Urinary bladder (tissue), 3 donors: ENCODE measurements at regions not wholly inside any gene's neighbourhood (a gene's known extent, or its start where the extent isn't known, plus 50 kb on each side); places are given as distances from the start of the nearest gene placed in this dataset.

Source experiments
- DNase-seq: peaks from one replicate; pipeline ENCODE4 v3.0.0-alpha.2; 2015; ENCODE audit errors: extremely low spot score
- H3K27ac ChIP-seq: one replicate; pipeline ENCODE4 v1.5.1; 2013; ENCODE audit warnings: low read depth, mild to moderate bottlenecking, moderate library complexity
- H3K36me3 ChIP-seq: one replicate; pipeline ENCODE4 v1.6.1; 2013; ENCODE audit warnings: mild to moderate bottlenecking, moderate library complexity; ENCODE audit not compliant: insufficient read depth
- H3K4me1 ChIP-seq: one replicate; pipeline ENCODE4 v1.6.1; 2013; ENCODE audit warnings: mild to moderate bottlenecking, moderate library complexity; ENCODE audit not compliant: insufficient read depth
- H3K4me3 ChIP-seq: one replicate; pipeline ENCODE4 v1.5.1; 2013; ENCODE audit warnings: low read depth, low read length
- WGBS: extraction: QIAGEN DNeasy Blood & Tissue Kit; methylation state at CpG from one replicate; pipeline ENCODE4 v1.1.7; 2013; 5-methylcytosine and 5-hydroxymethylcytosine counted together
- donor health status: healthy with polysubstance abuse.
- donor health status: healthy.

DNA sequence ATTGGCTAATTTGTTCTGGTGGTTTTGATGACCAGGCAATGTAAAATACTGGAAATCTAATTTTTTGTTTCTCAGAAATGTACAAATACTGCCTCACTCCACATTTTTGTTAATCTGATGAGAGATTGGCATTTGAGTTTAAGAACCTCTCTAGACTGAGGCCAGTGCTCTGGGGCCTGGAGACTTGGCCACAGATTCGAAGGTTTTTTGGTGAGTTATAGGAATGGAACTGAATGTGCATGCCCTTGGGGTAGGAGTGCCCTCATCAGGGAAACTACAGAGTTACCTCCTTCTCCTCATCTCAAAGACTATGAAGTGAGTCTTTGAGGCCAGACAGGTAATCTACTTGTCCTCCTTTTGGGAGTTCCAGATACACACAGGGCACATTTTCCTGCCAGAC is 347.9 kb downstream of the LTN1 start:
- no peaks in the 10 kb centered on the region for H3K36me3 ChIP-seq
- DNase-seq = no peak
- 85% methylated on average over 1 of the region's 1 CpG for WGBS

GRCh38 chr21:28642891-28643290 is 349.8 kb downstream of the LTN1 start:
- WGBS = 95% methylated on average over 4 of the region's 4 CpGs
- no peaks in the 10 kb centered on the region for H3K4me1 ChIP-seq

More for the DNA sequence above, 347.9 kb downstream of the LTN1 start:
- Histone ChIP-seq H3K27ac (no peak overlapping the region), H3K4me1 (no peaks in the 10 kb centered on the region), H3K4me3 (no peak overlapping the region)

GRCh38 chr21:28641731-28642130 is 350.9 kb downstream of the LTN1 start:
- Histone ChIP-seq H3K36me3 (no peaks in the 10 kb centered on the region), H3K4me1 (no peaks in the 10 kb centered on the region), H3K4me3 (no peak overlapping the region), H3K27ac (no peak overlapping the region)
- no peak for DNase-seq
- 43% methylated on average over 1 of the region's 1 CpG for WGBS

More at GRCh38 chr21:28642891-28643290, 349.8 kb downstream of the LTN1 start:
- no peak overlapping the region for H3K27ac ChIP-seq
- H3K4me3 ChIP-seq = no peak overlapping the region
- DNase-seq = no peak
- H3K36me3 ChIP-seq = no peaks in the 10 kb centered on the region

- no peaks in the 10 kb centered on the region for H3K36me3 ChIP-seq
- DNase-seq = no peak
- no peaks in the 10 kb centered on the region for H3K4me1 ChIP-seq
- H3K27ac ChIP-seq = no peak overlapping the region
- H3K4me3 ChIP-seq = no peak overlapping the region
- WGBS = 72% methylated on average over 5 of the region's 5 CpGs
Observed at GRCh38 chr21:28640326-28640725, 352.4 kb downstream of the LTN1 start.

DNA sequence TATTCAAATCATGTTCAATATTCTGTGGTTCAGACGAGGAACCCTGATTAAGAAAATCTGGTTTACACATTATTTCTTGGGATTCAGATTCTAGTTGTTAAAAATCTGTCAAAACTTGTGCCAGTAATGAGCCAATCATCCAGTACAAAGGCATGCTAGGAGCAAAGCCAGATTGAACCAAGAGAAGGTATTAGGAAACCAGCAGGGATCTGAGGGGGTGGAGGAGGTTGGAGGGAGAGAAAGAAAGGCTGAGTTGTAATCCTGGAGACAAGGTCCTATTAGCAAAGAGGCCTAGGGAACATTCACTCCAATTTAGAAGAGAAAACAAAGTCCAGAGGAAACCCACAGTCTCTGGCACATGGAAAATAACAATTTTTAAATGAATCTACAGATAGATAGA is 352.9 kb downstream of the LTN1 start:
- no peaks in the 10 kb centered on the region for H3K4me1 ChIP-seq
- H3K27ac ChIP-seq = no peak overlapping the region
- no peak overlapping the region for H3K4me3 ChIP-seq
- H3K36me3 ChIP-seq = no peaks in the 10 kb centered on the region
- DNase-seq = no peak
- WGBS = 97% methylated on average over 1 of the region's 1 CpG

DNA sequence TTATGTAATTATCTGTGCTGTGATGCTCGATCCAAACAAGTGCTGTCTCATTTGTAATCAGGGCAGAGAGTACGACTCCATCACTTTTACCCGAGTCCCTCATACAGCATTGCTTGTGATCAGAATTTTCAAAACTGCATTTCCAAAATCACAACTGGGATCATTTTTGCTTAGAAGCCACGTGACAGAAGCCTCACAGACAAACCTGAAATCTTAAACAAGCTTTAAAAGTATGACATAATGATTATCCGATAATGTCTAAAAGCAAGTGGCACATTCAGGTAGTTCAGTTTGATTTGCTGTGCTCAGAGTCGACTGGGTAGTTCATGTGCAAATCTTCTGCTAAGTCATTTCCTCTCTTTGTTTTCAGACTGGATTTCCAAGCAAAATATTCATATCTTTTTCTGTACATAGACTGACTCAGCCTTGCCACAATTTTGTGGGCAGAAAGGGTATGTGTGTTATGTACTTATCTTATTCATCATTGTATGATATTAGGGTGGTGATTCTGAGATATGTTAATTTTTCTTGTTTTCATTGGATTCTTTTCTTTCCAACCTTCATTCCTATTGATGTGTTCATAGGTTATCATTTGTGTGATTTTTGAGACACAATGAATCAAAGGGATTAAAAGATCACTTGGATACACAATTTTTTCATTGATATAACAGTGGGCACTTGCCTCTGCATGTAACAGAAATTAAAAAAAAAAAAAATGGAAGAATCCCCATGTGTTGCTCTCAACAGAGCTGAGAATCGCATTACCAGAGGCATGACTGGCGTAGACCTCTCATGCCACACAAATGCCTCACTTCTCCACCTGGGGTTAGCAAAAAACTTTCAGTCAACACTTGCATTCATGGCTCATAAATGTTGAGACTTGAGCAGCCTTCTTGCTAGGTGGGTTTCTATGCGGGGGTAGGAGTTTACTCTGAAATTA is 355.7 kb downstream of the LTN1 start:
- H3K27ac ChIP-seq = no peak overlapping the region
- H3K4me1 ChIP-seq = no peaks in the 10 kb centered on the region
- no peak overlapping the region for H3K4me3 ChIP-seq
- WGBS = 81% methylated on average over 9 of the region's 9 CpGs
- DNase-seq = no peak
- no peaks in the 10 kb centered on the region for H3K36me3 ChIP-seq

- Histone ChIP-seq H3K36me3 (no peaks in the 10 kb centered on the region), H3K4me1 (no peaks in the 10 kb centered on the region), H3K4me3 (no peak overlapping the region), H3K27ac (no peak overlapping the region)
- 89% methylated on average over 1 of the region's 1 CpG for WGBS
- no peak for DNase-seq
Observed at GRCh38 chr21:28635541-28635940, 357.1 kb downstream of the LTN1 start.

DNA sequence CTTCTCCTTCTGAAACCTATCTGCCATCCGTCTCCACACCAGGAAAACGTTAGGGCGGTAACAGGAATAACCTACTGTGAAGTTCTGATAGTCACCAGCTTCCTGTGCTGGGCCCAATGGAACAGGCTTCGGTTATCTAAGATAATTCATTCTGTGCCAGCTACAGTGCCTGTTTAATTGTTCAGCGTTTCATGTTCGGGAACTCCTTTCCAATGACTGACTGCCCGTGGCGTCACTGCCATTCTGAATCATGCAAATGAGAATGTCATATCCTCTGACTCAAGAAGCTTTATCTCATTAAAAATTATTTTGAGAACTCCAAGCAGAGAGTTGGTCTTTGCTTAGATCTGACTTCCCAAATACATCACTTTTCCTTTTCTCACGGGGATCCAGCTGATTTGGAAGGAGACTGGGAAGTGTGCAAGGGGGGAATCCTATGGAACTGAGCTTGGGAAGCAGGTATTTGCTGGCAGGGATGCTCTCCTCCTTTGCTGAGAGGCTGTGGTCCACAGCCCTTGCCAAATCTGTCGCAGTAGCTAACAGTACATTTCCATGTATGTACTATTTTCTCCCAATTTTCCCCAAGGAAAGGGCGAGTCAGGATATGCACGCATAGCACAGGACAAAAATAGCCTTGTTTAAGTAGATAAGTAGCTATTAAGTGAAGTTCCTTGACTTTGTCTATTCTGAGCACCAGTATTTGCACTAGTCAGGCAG is 358.7 kb downstream of the LTN1 start:
- no peak for DNase-seq
- Histone ChIP-seq H3K4me1 (no peaks in the 10 kb centered on the region), H3K27ac (peak overlapping the region; percentile 18), H3K4me3 (no peak overlapping the region), H3K36me3 (no peaks in the 10 kb centered on the region)
- WGBS = 67% methylated on average over 12 of the region's 12 CpGs

DNA sequence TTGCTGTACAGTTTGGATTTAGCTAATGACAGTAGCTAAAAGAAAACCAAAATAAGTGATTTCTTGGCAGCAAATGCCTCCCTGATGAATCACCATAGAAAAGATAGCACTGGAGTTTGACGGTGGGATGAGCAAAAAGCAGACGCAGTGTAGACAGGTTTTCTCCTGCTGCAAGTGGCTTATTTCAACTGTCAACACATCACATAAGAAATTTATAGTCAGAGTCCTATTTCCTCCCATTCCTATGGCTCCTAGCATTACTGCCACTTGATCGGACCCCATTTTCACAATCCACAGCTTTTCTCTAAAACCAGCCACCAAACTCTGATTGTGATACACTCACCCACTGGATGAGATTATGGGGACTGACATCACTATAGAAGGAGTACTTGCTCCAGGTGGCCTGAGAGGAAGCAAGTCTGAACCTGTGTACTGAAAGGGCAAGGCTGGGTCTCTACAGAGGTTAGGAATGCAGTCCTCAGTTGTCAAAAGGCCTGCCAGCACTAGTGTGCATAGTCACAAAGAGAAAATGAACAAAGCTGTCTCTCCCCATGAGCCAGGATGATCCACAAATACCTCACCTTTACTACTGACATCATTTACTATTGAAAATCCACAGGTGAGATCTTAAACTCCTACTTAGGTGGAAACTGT is 359.8 kb downstream of the LTN1 start:
- Histone ChIP-seq H3K4me1 (no peaks in the 10 kb centered on the region), H3K36me3 (no peaks in the 10 kb centered on the region), H3K4me3 (no peak overlapping the region), H3K27ac (peak overlapping the region; percentile 43)
- DNase-seq = peak; percentile 59
- WGBS = 16% methylated on average over 3 of the region's 3 CpGs

DNA sequence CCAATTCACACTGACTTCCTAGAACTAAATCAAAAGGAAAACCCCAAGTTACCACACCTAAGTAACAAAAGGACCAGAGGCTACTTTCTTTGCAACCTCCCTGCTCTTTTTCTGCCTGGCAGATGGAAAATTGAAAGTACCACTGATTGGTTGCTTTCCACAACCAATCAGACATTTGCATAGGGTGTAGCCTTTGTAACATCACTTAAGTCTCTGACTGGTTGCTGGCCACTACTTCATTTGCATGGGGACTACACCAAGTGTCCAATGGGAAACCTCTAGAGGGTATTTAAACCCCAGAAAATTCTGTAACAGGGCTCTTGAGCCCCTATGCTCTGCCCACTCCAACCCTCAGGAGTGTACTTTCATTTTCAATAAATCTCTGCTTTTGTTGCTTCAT is 365.0 kb downstream of the LTN1 start:
- no peak for DNase-seq
- H3K4me3 ChIP-seq = no peak overlapping the region
- no peaks in the 10 kb centered on the region for H3K36me3 ChIP-seq
- no peak overlapping the region for H3K27ac ChIP-seq
- H3K4me1 ChIP-seq = peaks cover 1% of the 10 kb centered on the region

GRCh38 chr21:28627261-28627660 is 365.4 kb downstream of the LTN1 start:
- H3K4me3 ChIP-seq = no peak overlapping the region
- no peak overlapping the region for H3K27ac ChIP-seq
- 76% methylated on average over 3 of the region's 3 CpGs for WGBS
- no peak for DNase-seq
- no peaks in the 10 kb centered on the region for H3K36me3 ChIP-seq
- peaks cover 1% of the 10 kb centered on the region for H3K4me1 ChIP-seq

DNA sequence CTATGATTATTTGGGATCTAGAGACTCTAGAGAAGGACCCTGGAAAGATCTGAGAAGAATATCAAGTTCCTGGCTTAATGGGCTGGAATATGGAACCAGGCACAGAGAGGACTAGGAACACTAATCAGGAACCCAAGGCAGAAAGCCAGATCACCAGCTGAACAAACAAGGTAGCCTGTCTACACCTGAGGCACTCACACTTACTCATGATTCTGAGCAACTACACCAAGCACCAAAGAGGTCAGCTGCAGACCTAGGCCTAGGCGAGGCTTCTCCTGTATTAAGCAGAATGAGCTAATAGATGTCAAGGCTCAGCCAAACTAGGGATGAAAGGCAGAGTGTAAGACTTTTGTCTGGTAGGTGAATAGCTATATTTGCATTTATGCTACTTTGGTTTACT is 368.1 kb downstream of the LTN1 start:
- H3K4me3 ChIP-seq = no peak overlapping the region
- no peak overlapping the region for H3K27ac ChIP-seq
- WGBS = 98% methylated on average over 1 of the region's 1 CpG
- no peak for DNase-seq
- H3K4me1 ChIP-seq = peaks cover 1% of the 10 kb centered on the region
- no peaks in the 10 kb centered on the region for H3K36me3 ChIP-seq

- WGBS = 99% methylated on average over 1 of the region's 1 CpG
- H3K36me3 ChIP-seq = no peaks in the 10 kb centered on the region
- H3K27ac ChIP-seq = no peak overlapping the region
- DNase-seq = no peak
- no peak overlapping the region for H3K4me3 ChIP-seq
- no peaks in the 10 kb centered on the region for H3K4me1 ChIP-seq
Observed at GRCh38 chr21:28617300-28617699, 375.4 kb downstream of the LTN1 start.

DNA sequence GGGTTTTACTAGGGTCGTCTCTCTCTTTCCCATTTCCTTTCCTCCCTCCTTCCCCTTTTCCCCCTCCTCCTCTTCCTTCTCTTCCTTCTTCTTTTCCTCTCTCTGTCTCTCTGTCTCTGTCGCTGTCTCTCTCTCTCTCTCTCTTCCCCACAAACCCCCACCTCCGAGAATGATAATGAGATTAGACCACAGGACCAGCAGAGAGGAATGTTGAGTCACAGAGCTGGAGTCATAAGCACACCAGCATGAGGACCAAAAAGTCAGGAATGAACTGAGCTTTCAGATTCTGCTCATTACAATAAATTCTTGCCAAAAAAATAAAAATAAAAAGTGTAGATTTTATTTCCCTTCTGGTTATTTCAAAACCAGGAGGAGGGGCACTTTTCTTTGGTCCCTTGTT is 377.4 kb downstream of the LTN1 start:
- 64% methylated on average over 3 of the region's 3 CpGs for WGBS
- DNase-seq = no peak
- Histone ChIP-seq H3K4me3 (no peak overlapping the region), H3K4me1 (no peaks in the 10 kb centered on the region), H3K27ac (no peak overlapping the region), H3K36me3 (no peaks in the 10 kb centered on the region)
